22Rv1 (cell line): ENCODE measurements at regions not wholly inside any gene's neighbourhood (a gene's known extent, or its start where the extent isn't known, plus 50 kb on each side); places are given as distances from the start of the nearest gene placed in this dataset.

Source experiments
- CTCF ChIP-seq: fragments of 450-650 bp; IDR thresholded peaks from 2 replicates; pipeline ENCODE4 v1.5.1; 2017; ENCODE audit warnings: mild to moderate bottlenecking
- ZFX ChIP-seq: fragments of 450-650 bp; IDR thresholded peaks from 2 replicates; pipeline ENCODE4 v1.6.1; 2017; ENCODE audit warnings: antibody characterized with exemption, borderline replicate concordance

GRCh38 chr12:85654456-85654840 is 181.8 kb downstream of the RASSF9 start:
- no peak for TF ChIP-seq CTCF
- TF ChIP-seq ZFX, result no peak
